ENCODE measurements at regions not wholly inside any gene's neighbourhood (a gene's known extent, or its start where the extent isn't known, plus 50 kb on each side); places are given as distances from the start of the nearest gene placed in this dataset.

- no peak for TF ChIP-seq POLR2A (IDR thresholded peaks at IDR 0.05)
- TF ChIP-seq, protein P1, sequence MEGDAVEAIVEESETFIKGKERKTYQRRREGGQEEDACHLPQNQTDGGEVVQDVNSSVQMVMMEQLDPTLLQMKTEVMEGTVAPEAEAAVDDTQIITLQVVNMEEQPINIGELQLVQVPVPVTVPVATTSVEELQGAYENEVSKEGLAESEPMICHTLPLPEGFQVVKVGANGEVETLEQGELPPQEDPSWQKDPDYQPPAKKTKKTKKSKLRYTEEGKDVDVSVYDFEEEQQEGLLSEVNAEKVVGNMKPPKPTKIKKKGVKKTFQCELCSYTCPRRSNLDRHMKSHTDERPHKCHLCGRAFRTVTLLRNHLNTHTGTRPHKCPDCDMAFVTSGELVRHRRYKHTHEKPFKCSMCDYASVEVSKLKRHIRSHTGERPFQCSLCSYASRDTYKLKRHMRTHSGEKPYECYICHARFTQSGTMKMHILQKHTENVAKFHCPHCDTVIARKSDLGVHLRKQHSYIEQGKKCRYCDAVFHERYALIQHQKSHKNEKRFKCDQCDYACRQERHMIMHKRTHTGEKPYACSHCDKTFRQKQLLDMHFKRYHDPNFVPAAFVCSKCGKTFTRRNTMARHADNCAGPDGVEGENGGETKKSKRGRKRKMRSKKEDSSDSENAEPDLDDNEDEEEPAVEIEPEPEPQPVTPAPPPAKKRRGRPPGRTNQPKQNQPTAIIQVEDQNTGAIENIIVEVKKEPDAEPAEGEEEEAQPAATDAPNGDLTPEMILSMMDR (IDR thresholded peaks at IDR 0.05): no peak
These were observed 68.5 kb upstream of the FSTL5 start for GRCh38 chr4:162232349-162232748.
